Prostate gland (tissue), 2 donors: ENCODE measurements at regions not wholly inside any gene's neighbourhood (a gene's known extent, or its start where the extent isn't known, plus 50 kb on each side); places are given as distances from the start of the nearest gene placed in this dataset.

ENCODE experiments used
- POLR2A ChIP-seq: fragments of 450-650 bp; IDR thresholded peaks from one replicate; pipeline ENCODE4 v1.6.1; 2016; ENCODE audit warnings: antibody characterized with exemption, mild to moderate bottlenecking
- POLR2AphosphoS5 ChIP-seq: sonication (generic); formaldehyde crosslinking; IDR thresholded peaks from one replicate; pipeline ENCODE4 v1.6.1; 2017; ENCODE audit warnings: antibody characterized with exemption
- TF ChIP-seq, protein P1 (sequence below), 4 experiments: fragments of 200-600 bp in 2 of 4; fragments of 450-650 bp in 2 of 4; sonication (generic) in 2 of 4; IDR thresholded peaks; 1 replicate in 3 of 4; 2 replicates in 1 of 4; pipeline ENCODE4 v1.5.1; 2016 to 2019; ENCODE audit warnings: antibody characterized with exemption in 4 of 4, mild to moderate bottlenecking in 2 of 4, moderate library complexity in 2 of 4

DNA sequence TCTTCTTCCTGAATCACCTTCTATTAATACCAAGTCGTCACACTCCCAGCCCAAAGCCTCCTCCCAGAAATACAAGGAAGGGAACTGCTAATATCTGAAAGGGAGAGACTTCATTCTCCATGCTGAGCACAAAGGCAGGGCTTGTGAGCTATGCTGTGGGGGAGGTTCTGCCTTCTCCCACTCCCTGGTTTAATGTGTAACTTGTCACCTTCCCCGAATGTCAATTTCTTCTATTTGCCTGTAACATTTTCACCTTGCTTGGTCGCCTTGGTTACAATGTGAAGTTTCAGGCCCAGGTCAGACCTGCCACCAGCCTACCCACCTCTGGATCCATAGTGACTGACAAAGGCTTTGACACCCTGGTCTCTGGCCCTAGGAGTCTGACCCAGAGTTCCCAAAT, 82.0 kb upstream of the ESRRB start:
- TF ChIP-seq POLR2AphosphoS5 = no peak
- TF ChIP-seq, protein P1, sequence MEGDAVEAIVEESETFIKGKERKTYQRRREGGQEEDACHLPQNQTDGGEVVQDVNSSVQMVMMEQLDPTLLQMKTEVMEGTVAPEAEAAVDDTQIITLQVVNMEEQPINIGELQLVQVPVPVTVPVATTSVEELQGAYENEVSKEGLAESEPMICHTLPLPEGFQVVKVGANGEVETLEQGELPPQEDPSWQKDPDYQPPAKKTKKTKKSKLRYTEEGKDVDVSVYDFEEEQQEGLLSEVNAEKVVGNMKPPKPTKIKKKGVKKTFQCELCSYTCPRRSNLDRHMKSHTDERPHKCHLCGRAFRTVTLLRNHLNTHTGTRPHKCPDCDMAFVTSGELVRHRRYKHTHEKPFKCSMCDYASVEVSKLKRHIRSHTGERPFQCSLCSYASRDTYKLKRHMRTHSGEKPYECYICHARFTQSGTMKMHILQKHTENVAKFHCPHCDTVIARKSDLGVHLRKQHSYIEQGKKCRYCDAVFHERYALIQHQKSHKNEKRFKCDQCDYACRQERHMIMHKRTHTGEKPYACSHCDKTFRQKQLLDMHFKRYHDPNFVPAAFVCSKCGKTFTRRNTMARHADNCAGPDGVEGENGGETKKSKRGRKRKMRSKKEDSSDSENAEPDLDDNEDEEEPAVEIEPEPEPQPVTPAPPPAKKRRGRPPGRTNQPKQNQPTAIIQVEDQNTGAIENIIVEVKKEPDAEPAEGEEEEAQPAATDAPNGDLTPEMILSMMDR (IDR thresholded peaks at IDR 0.05) = no peak
- TF ChIP-seq POLR2A = no peak
